ENCODE measurements at regions not wholly inside any gene's neighbourhood (a gene's known extent, or its start where the extent isn't known, plus 50 kb on each side); places are given as distances from the start of the nearest gene placed in this dataset.
"Not testable (repeated sequence)": the region's sequence is repeated elsewhere in the genome, so short reads cannot be mapped to it uniquely, and the experiment has no call there.

- DNase-seq (ENCODE audit: low read depth in 4 of 4, low spot score in 3 of 4) = no peak
These were observed 51.6 kb downstream of the RESF1 start for GRCh38 chr12:32010631-32011336.

- no peak for DNase-seq (ENCODE audit: low read depth in 4 of 4, low spot score in 3 of 4)
These were observed 53.1 kb downstream of the RESF1 start for GRCh38 chr12:32012249-32012785.

- DNase-seq (ENCODE audit: low read depth in 4 of 4, low spot score in 3 of 4) = no peak
These were observed 55.8 kb downstream of the RESF1 start for GRCh38 chr12:32015036-32015435.

- no peak for DNase-seq (ENCODE audit: low read depth in 4 of 4, low spot score in 3 of 4)
These were observed 57.7 kb downstream of the RESF1 start for GRCh38 chr12:32016680-32017482.

- no peak for DNase-seq (ENCODE audit: low read depth in 4 of 4, low spot score in 3 of 4)
These were observed 62.1 kb downstream of the RESF1 start for GRCh38 chr12:32021346-32021773.

- DNase-seq (ENCODE audit: low read depth in 4 of 4, low spot score in 3 of 4) = not testable (repeated sequence)
These were observed 63.2 kb downstream of the RESF1 start for GRCh38 chr12:32022387-32022786.

- DNase-seq (ENCODE audit: low read depth in 4 of 4, low spot score in 3 of 4) = not testable (repeated sequence)
These were observed 64.6 kb downstream of the RESF1 start for GRCh38 chr12:32023861-32024260.

GRCh38 chr12:32024884-32025592, 65.8 kb downstream of the RESF1 start:
- DNase-seq (ENCODE audit: low read depth in 4 of 4, low spot score in 3 of 4) = no peak

- DNase-seq (ENCODE audit: low read depth in 4 of 4, low spot score in 3 of 4) = no peak
These were observed 66.7 kb downstream of the RESF1 start for GRCh38 chr12:32025906-32026305.

- DNase-seq (ENCODE audit: low read depth in 4 of 4, low spot score in 3 of 4) = no peak
These were observed 68.6 kb downstream of the RESF1 start for GRCh38 chr12:32027684-32028365.

GRCh38 chr12:32030151-32030550, 70.9 kb downstream of the RESF1 start:
- no peak for DNase-seq (ENCODE audit: low read depth in 4 of 4, low spot score in 3 of 4)

GRCh38 chr12:32030676-32031075, 71.5 kb downstream of the RESF1 start:
- no peak for DNase-seq (ENCODE audit: low read depth in 4 of 4, low spot score in 3 of 4)

- no peak for DNase-seq (ENCODE audit: low read depth in 4 of 4, low spot score in 3 of 4)
These were observed 71.9 kb downstream of the RESF1 start for GRCh38 chr12:32031109-32031508.

GRCh38 chr12:32032205-32032810, 73.1 kb downstream of the RESF1 start:
- DNase-seq (ENCODE audit: low read depth in 4 of 4, low spot score in 3 of 4) = peak in 1 of 4 donors; percentile 59

- DNase-seq (ENCODE audit: low read depth in 4 of 4, low spot score in 3 of 4) = no peak
These were observed 73.2 kb upstream of the BICD1 start for GRCh38 chr12:32033406-32033805.

- no peak for DNase-seq (ENCODE audit: low read depth in 4 of 4, low spot score in 3 of 4)
These were observed 72.6 kb upstream of the BICD1 start for GRCh38 chr12:32034045-32034444.

- no peak for DNase-seq (ENCODE audit: low read depth in 4 of 4, low spot score in 3 of 4)
These were observed 70.0 kb upstream of the BICD1 start for GRCh38 chr12:32036477-32037263.

- DNase-seq (ENCODE audit: low read depth in 4 of 4, low spot score in 3 of 4) = peak in 2 of 4 donors; percentile 59 to 60
These were observed 67.3 kb upstream of the BICD1 start for GRCh38 chr12:32039347-32039746.

GRCh38 chr12:32039917-32040575, 66.6 kb upstream of the BICD1 start:
- DNase-seq (ENCODE audit: low read depth in 4 of 4, low spot score in 3 of 4) = no peak

Data from right renal pelvis (tissue), 4 donors.